HG02759 (cell line): ENCODE measurements at regions not wholly inside any gene's neighbourhood (a gene's known extent, or its start where the extent isn't known, plus 50 kb on each side); places are given as distances from the start of the nearest gene placed in this dataset.

ENCODE experiments used
- ATAC-seq: cut with Tn5 transposase; IDR thresholded peaks from one replicate; pipeline ENCODE4 v1.9.1; 2021; ENCODE audit warnings: mild to moderate bottlenecking, moderate library complexity; ENCODE audit not compliant: unreplicated experiment

- no peak for ATAC-seq
Measured at GRCh38 chr4:156503119-156503518, 468.5 kb downstream of the PDGFC start.

- no peak for ATAC-seq
Measured at GRCh38 chr4:156501962-156502361, 469.6 kb downstream of the PDGFC start.

- no peak for ATAC-seq
Measured at GRCh38 chr4:156499684-156500083, 471.9 kb downstream of the PDGFC start.

GRCh38 chr4:156497486-156497885, 474.1 kb downstream of the PDGFC start:
- ATAC-seq = no peak

GRCh38 chr4:156496797-156497196, 474.8 kb downstream of the PDGFC start:
- no peak for ATAC-seq

- ATAC-seq = no peak
Measured at GRCh38 chr4:156495836-156496235, 475.8 kb downstream of the PDGFC start.

- no peak for ATAC-seq
Measured at GRCh38 chr4:156495091-156495490, 476.5 kb downstream of the PDGFC start.

- ATAC-seq = no peak
Measured at GRCh38 chr4:156493858-156494257, 477.7 kb downstream of the PDGFC start.

GRCh38 chr4:156487107-156487506, 484.5 kb downstream of the PDGFC start:
- no peak for ATAC-seq

GRCh38 chr4:156481845-156482244, 489.8 kb downstream of the PDGFC start:
- no peak for ATAC-seq

GRCh38 chr4:156477636-156478035, 494.0 kb downstream of the PDGFC start:
- ATAC-seq = no peak

- ATAC-seq = no peak
Measured at GRCh38 chr4:156476359-156476758, 495.2 kb downstream of the PDGFC start.

GRCh38 chr4:156475322-156475721, 496.3 kb downstream of the PDGFC start:
- no peak for ATAC-seq

GRCh38 chr4:156473151-156473550, 498.4 kb downstream of the PDGFC start:
- ATAC-seq = no peak

GRCh38 chr4:156472624-156473023, 499.0 kb downstream of the PDGFC start:
- ATAC-seq = no peak

- no peak for ATAC-seq
Measured at GRCh38 chr4:156459584-156459983, 505.9 kb upstream of the CTSO start.

- ATAC-seq = no peak
Measured at GRCh38 chr4:156456830-156457229, 503.2 kb upstream of the CTSO start.

GRCh38 chr4:156443488-156443887, 489.8 kb upstream of the CTSO start:
- no peak for ATAC-seq

- no peak for ATAC-seq
Measured at GRCh38 chr4:156442912-156443311, 489.2 kb upstream of the CTSO start.

- ATAC-seq = no peak
Measured at GRCh38 chr4:156439576-156440200, 486.0 kb upstream of the CTSO start.

GRCh38 chr4:156437666-156438065, 484.0 kb upstream of the CTSO start:
- no peak for ATAC-seq

- no peak for ATAC-seq
Measured at GRCh38 chr4:156422576-156422975, 468.9 kb upstream of the CTSO start.

- ATAC-seq = no peak
Measured at GRCh38 chr4:156420623-156421022, 467.0 kb upstream of the CTSO start.
